H1 (cell line): ENCODE measurements at regions not wholly inside any gene's neighbourhood (a gene's known extent, or its start where the extent isn't known, plus 50 kb on each side); places are given as distances from the start of the nearest gene placed in this dataset.

ENCODE experiments used
- CTCF ChIA-PET: fragments of 300-600 bp; sonication (Branson Sonifier 250); formaldehyde crosslinking; loops from one replicate; lab custom pipeline; 2021; ENCODE audit not compliant: partially characterized antibody; lab: Charles Lee
- POLR2A ChIA-PET: fragments of 300-600 bp; sonication (Branson Sonifier 250); formaldehyde crosslinking; loops from one replicate; lab custom pipeline; 2021; ENCODE audit warnings: inconsistent platforms; ENCODE audit not compliant: partially characterized antibody; lab: Charles Lee
- DNase-seq, 2 experiments: peaks; one replicate each; pipeline versions ENCODE4 v3.0.0 to v3.0.0-alpha.2; 2010 to 2022; ENCODE audit warnings: low spot score in 2 of 2, low read depth in 1 of 2, mixed read lengths in 1 of 2
- FAIRE-seq: peaks from 2 replicates; lab custom pipeline; 2011; peaks lifted over from hg19 to GRCh38; lab: Jason Lieb, UNC
- H2AFZ ChIP-seq: 2 replicates; pipeline ENCODE4 v1.8.1; 2012; ENCODE audit warnings: low read length, inconsistent platforms
- H2AK5ac ChIP-seq: 2 replicates; pipeline ENCODE4 v1.6.1; 2013; ENCODE audit warnings: low read depth, low read length
- H2BK120ac ChIP-seq: replicated peaks from 2 replicates; pipeline ENCODE3; 2013; ENCODE audit warnings: low read depth, low read length, inconsistent platforms
- H2BK12ac ChIP-seq: 2 replicates; pipeline ENCODE4 v1.6.1; 2013; ENCODE audit warnings: low read depth, low read length
- H2BK15ac ChIP-seq: 2 replicates; pipeline ENCODE4 v1.6.1; 2013; ENCODE audit warnings: low read length
- H2BK20ac ChIP-seq: 2 replicates; pipeline ENCODE4 v1.6.1; 2013; ENCODE audit warnings: low read length
- H2BK5ac ChIP-seq: 2 replicates; pipeline ENCODE4 v1.6.1; 2013; ENCODE audit warnings: low read depth, low read length
- H3K14ac ChIP-seq: 2 replicates; pipeline ENCODE4 v1.6.1; 2013; ENCODE audit warnings: inconsistent platforms; ENCODE audit not compliant: insufficient read length
- H3K18ac ChIP-seq: 2 replicates; pipeline ENCODE4 v1.6.1; 2013; ENCODE audit warnings: low read length; ENCODE audit errors: extremely low read depth
- H3K23ac ChIP-seq: 2 replicates; pipeline ENCODE4 v1.6.1; 2013; ENCODE audit warnings: inconsistent platforms; ENCODE audit not compliant: insufficient read length
- H3K23me2 ChIP-seq: 2 replicates; pipeline ENCODE4 v1.6.1; 2013; ENCODE audit warnings: low read depth, low read length
- H3K27ac ChIP-seq: 2 replicates; pipeline ENCODE4 v1.6.1; 2011; ENCODE audit warnings: low read depth, low read length, inconsistent platforms
- H3K27me3 ChIP-seq, 4 experiments: replicated peaks in 1 of 4; 1 replicate in 1 of 4; 2 replicates in 3 of 4; pipeline versions ENCODE4 v1.6.1 to v1.8.1; 2011 to 2013; ENCODE audit warnings: low read length in 3 of 4, mild to moderate bottlenecking in 3 of 4, inconsistent platforms in 2 of 4, mixed read lengths in 2 of 4, moderate library complexity in 1 of 4; ENCODE audit not compliant: control insufficient read depth in 3 of 4, insufficient read depth in 3 of 4; ENCODE audit errors: extremely low read depth in 1 of 4
- H3K36me3 ChIP-seq, 4 experiments: 2 replicates each; pipeline versions ENCODE4 v1.6.1 to v1.8.1; 2011 to 2013; ENCODE audit warnings: mild to moderate bottlenecking in 4 of 4, low read length in 3 of 4, moderate library complexity in 2 of 4, control low read depth in 1 of 4, inconsistent platforms in 1 of 4; ENCODE audit not compliant: insufficient read depth in 4 of 4, control insufficient read depth in 2 of 4
- H3K4ac ChIP-seq: replicated peaks from 2 replicates; pipeline ENCODE3; 2013; ENCODE audit warnings: low read length, low read depth, mixed read lengths, inconsistent platforms; ENCODE audit not compliant: insufficient read length
- H3K4me1 ChIP-seq, 4 experiments: replicated peaks in 1 of 4; 1 replicate in 1 of 4; 2 replicates in 3 of 4; pipeline versions ENCODE4 v1.6.1 to v1.8.1; 2011 to 2013; ENCODE audit warnings: low read length in 3 of 4, inconsistent platforms in 2 of 4, mixed read lengths in 1 of 4; ENCODE audit not compliant: insufficient read depth in 4 of 4, control insufficient read depth in 3 of 4
- H3K4me2 ChIP-seq, 2 experiments: 2 replicates each; pipeline versions ENCODE4 v1.6.1 to v1.8.1; 2011 to 2013; ENCODE audit warnings: low read depth in 2 of 2, low read length in 2 of 2, control low read depth in 1 of 2, inconsistent platforms in 1 of 2, mild to moderate bottlenecking in 1 of 2; ENCODE audit not compliant: insufficient read depth in 1 of 2
- H3K4me3 ChIP-seq, 4 experiments: fragments of 200-600, 300-600 bp in 1 of 4; sonication (generic), shearing (Covaris generic), sonication (Bioruptor Twin) in 1 of 4; 2 replicates each; pipeline versions ENCODE4 v1.5.1 to v1.8.1; 2011 to 2016; ENCODE audit warnings: low read length in 4 of 4, low read depth in 3 of 4, control low read depth in 2 of 4, inconsistent platforms in 2 of 4, mild to moderate bottlenecking in 2 of 4, mixed read lengths in 1 of 4, moderate library complexity in 1 of 4; ENCODE audit not compliant: insufficient read depth in 2 of 4; ENCODE audit errors: extremely low read depth in 1 of 4
- H3K56ac ChIP-seq: replicated peaks from 2 replicates; pipeline ENCODE3; 2013; ENCODE audit warnings: low read depth, mild to moderate bottlenecking, mixed read lengths, low read length, inconsistent platforms; ENCODE audit not compliant: insufficient read length
- H3K79me1 ChIP-seq: 2 replicates; pipeline ENCODE4 v1.6.1; 2013; ENCODE audit warnings: low read depth, low read length, control low read depth
- H3K79me2 ChIP-seq, 2 experiments: 2 replicates each; pipeline versions ENCODE4 v1.6.1 to v1.8.1; 2012 to 2013; ENCODE audit warnings: low read length in 2 of 2, mild to moderate bottlenecking in 2 of 2, inconsistent platforms in 1 of 2; ENCODE audit not compliant: insufficient read depth in 2 of 2, control insufficient read depth in 1 of 2
- H3K9ac ChIP-seq, 4 experiments: replicated peaks in 1 of 4; 1 replicate in 1 of 4; 2 replicates in 3 of 4; pipeline versions ENCODE4 v1.6.1 to v1.8.1; 2011 to 2013; ENCODE audit warnings: low read depth in 3 of 4, low read length in 3 of 4, control low read depth in 2 of 4, mild to moderate bottlenecking in 2 of 4, moderate library complexity in 2 of 4, inconsistent platforms in 1 of 4; ENCODE audit errors: extremely low read depth in 1 of 4
- H3K9me3 ChIP-seq, 2 experiments: 2 replicates each; pipeline versions ENCODE4 v1.6.1 to v1.8.1; 2012 to 2013; ENCODE audit warnings: mild to moderate bottlenecking in 2 of 2, moderate library complexity in 2 of 2, control low read depth in 1 of 2, inconsistent platforms in 1 of 2, low read depth in 1 of 2, low read length in 1 of 2, mixed read lengths in 1 of 2; ENCODE audit not compliant: insufficient read depth in 2 of 2
- H4K20me1 ChIP-seq, 2 experiments: replicated peaks in 1 of 2; 2 replicates each; pipeline versions ENCODE3 to v1.8.1; 2011 to 2013; ENCODE audit warnings: inconsistent platforms in 2 of 2, low read length in 2 of 2, mild to moderate bottlenecking in 1 of 2; ENCODE audit not compliant: insufficient read depth in 2 of 2, control insufficient read depth in 1 of 2
- H4K5ac ChIP-seq: 2 replicates; pipeline ENCODE4 v1.6.1; 2013; ENCODE audit warnings: low read length, low read depth, mixed read lengths, inconsistent platforms; ENCODE audit not compliant: insufficient read length
- H4K8ac ChIP-seq: 2 replicates; pipeline ENCODE4 v1.8.0; 2013; ENCODE audit warnings: mild to moderate bottlenecking, moderate library complexity, low read length, inconsistent platforms; ENCODE audit not compliant: insufficient read depth; ENCODE audit errors: extremely low read depth
- H4K91ac ChIP-seq: replicated peaks from 2 replicates; pipeline ENCODE3; 2013; ENCODE audit warnings: low read length, mixed read lengths, inconsistent platforms; ENCODE audit not compliant: insufficient read length
- BACH1 ChIP-seq: IDR thresholded peaks from 2 replicates; pipeline ENCODE4 v1.6.1; 2012; ENCODE audit warnings: low read length, improper control_type of control experiment
- CBX8 ChIP-seq: fragments of 300-800, 300-1000 bp; sonication (generic); IDR thresholded peaks from 2 replicates; pipeline ENCODE4 v1.7.1; 2016; ENCODE audit warnings: low read depth, low read length, borderline replicate concordance
- CEBPB ChIP-seq: IDR thresholded peaks from 2 replicates; pipeline ENCODE4 v1.6.1; 2012; ENCODE audit warnings: low read depth, low read length
- CHD1 ChIP-seq: IDR thresholded peaks from 2 replicates; pipeline ENCODE4 v1.6.1; 2012; ENCODE audit warnings: low read depth, low read length, improper control_type of control experiment
- EGR1 ChIP-seq: IDR thresholded peaks from 2 replicates; pipeline ENCODE4 v1.6.1; 2011; ENCODE audit warnings: low read depth, low read length, borderline replicate concordance
- KDM1A ChIP-seq: fragments of 200-600, 300-600 bp; sonication (generic); IDR thresholded peaks from 2 replicates; pipeline ENCODE4 v1.7.1; 2016; ENCODE audit warnings: mild to moderate bottlenecking, low read length, borderline replicate concordance
- KDM5A ChIP-seq: fragments of 200-600 bp; IDR thresholded peaks from 2 replicates; pipeline ENCODE4 v1.7.1; 2012; ENCODE audit warnings: mild to moderate bottlenecking, low read length, inconsistent platforms, mixed read lengths
- MAFK ChIP-seq: IDR thresholded peaks from 2 replicates; pipeline ENCODE4 v1.6.1; 2012; ENCODE audit warnings: low read depth, mild to moderate bottlenecking, improper control_type of control experiment, low read length
- NRF1 ChIP-seq: IDR thresholded peaks from 2 replicates; pipeline ENCODE4 v1.6.1; 2011; ENCODE audit warnings: mild to moderate bottlenecking, low read depth, low read length, improper control_type of control experiment
- RBBP5 ChIP-seq: IDR thresholded peaks from 2 replicates; pipeline ENCODE4 v1.7.1; 2012; ENCODE audit warnings: low read depth, mild to moderate bottlenecking, inconsistent platforms, low read length, moderate library complexity, borderline replicate concordance
- RFX5 ChIP-seq: IDR thresholded peaks from 2 replicates; pipeline ENCODE4 v1.6.1; 2011; ENCODE audit warnings: low read depth, low read length, improper control_type of control experiment, borderline replicate concordance
- RNF2 ChIP-seq: fragments of 200-900, 300-1000 bp; sonication (generic); IDR thresholded peaks from 2 replicates; pipeline ENCODE4 v1.7.1; 2016; ENCODE audit warnings: borderline replicate concordance, low read depth, mild to moderate bottlenecking, antibody characterized with exemption, low read length; ENCODE audit not compliant: poor library complexity, severe bottlenecking; ENCODE audit errors: missing control alignments
- SIRT6 ChIP-seq: IDR thresholded peaks from one replicate; pipeline ENCODE4 v1.7.1; 2012; ENCODE audit warnings: low read length, inconsistent platforms
- SIX5 ChIP-seq: IDR thresholded peaks from 2 replicates; pipeline ENCODE4 v1.6.1; 2011; ENCODE audit warnings: mild to moderate bottlenecking, low read depth, low read length
- SP4 ChIP-seq: IDR thresholded peaks from 2 replicates; pipeline ENCODE4 v1.6.1; 2012; ENCODE audit warnings: low read length, inconsistent platforms
- ZNF274 ChIP-seq: IDR thresholded peaks from 2 replicates; pipeline ENCODE4 v1.7.0; 2012; ENCODE audit warnings: low read length, borderline replicate concordance; ENCODE audit errors: extremely low read depth
- WGBS, 2 experiments: shearing (Covaris generic) in 1 of 2; methylation state at CpG; one replicate each; pipeline versions ENCODE4 v1.1.6 to v1.1.7; 2013 to 2015; ENCODE audit warnings: low lambda C conversion rate in 2 of 2, mixed read lengths in 2 of 2, inconsistent platforms in 1 of 2, low coverage in 1 of 2, missing lambda C conversion rate in 1 of 2; ENCODE audit not compliant: insufficient replicate concordance in 2 of 2, insufficient coverage in 1 of 2, insufficient read length in 1 of 2; ENCODE audit errors: extremely low coverage in 1 of 2, missing lambda C conversion rate in 1 of 2; 5-methylcytosine and 5-hydroxymethylcytosine counted together

DNA sequence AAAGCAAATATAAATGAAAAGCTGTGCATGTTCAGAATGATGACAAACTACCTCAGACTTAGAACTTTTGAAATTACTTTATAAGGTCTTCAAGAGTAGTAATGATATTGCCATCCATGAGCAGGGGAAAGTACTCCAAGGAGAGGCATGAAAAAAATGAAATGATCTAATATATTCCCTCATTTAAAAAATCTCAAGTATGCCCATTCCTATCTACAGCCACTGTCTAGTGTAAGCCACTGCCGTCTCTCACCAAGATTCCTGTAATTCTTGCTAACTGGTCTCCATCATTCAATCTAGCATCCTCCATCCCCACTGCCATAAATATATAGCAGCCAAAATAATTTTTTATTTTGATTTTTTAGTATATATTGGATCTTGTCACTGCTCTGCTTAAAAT, 258.8 kb downstream of the PLOD2 start:
- Histone ChIP-seq H3K79me2 (no peaks in the 10 kb centered on the region), H3K27me3 (no peaks in the 10 kb centered on the region), H3K27ac (no peak overlapping the region), H3K23me2 (no peaks in the 10 kb centered on the region), H3K4me1 (no peaks in the 10 kb centered on the region; a peak in 1 of 7 replicates), H4K8ac (no peak overlapping the region), H2BK15ac (no peak overlapping the region), H2BK5ac (no peak overlapping the region), H2AFZ (no peak overlapping the region), H3K56ac (no peak overlapping the region), H2AK5ac (no peak overlapping the region), H3K4ac (no peak overlapping the region), H2BK120ac (no peak overlapping the region), H3K14ac (no peak overlapping the region), H2BK20ac (no peak overlapping the region), H4K91ac (no peak overlapping the region), H3K4me3 (no peak overlapping the region), H2BK12ac (no peak overlapping the region), H3K79me1 (no peaks in the 10 kb centered on the region), H3K9me3 (no peaks in the 10 kb centered on the region), H4K5ac (no peak overlapping the region), H3K23ac (no peak overlapping the region), H3K36me3 (no peaks in the 10 kb centered on the region), H4K20me1 (no peaks in the 10 kb centered on the region), H3K4me2 (no peak overlapping the region), H3K18ac (no peak overlapping the region), H3K9ac (no peak overlapping the region)
- FAIRE-seq (no peak), DNase-seq (no peak)
- WGBS, 2 experiments = 43% methylated on average over 1 of the region's 1 CpG; no CpG with 5 or more reads in 1 of the 2 experiments
- ChIA-PET CTCF (interaction anchor here (3.2 kb wide), 1 partner anchor 14 kb away, joined by 8 read pairs; no protein-coding TSS in a partner anchor), POLR2A (no interaction called here)
- no peak for TF ChIP-seq EGR1
- TF ChIP-seq ZNF274 = no peak
- TF ChIP-seq RNF2 = no peak
- TF ChIP-seq RBBP5 = no peak
- no peak for TF ChIP-seq RFX5
- no peak for TF ChIP-seq SIRT6
- no peak for TF ChIP-seq MAFK
- no peak for TF ChIP-seq KDM5A
- TF ChIP-seq CEBPB = no peak
- no peak for TF ChIP-seq KDM1A
- no peak for TF ChIP-seq NRF1
- no peak for TF ChIP-seq SIX5
- TF ChIP-seq CBX8 = no peak
- no peak for TF ChIP-seq SP4
- no peak for TF ChIP-seq CHD1
- no peak for TF ChIP-seq BACH1
